ENCODE measurements at regions not wholly inside any gene's neighbourhood (a gene's known extent, or its start where the extent isn't known, plus 50 kb on each side); places are given as distances from the start of the nearest gene placed in this dataset.

GRCh38 chr5:158287643-158288271 lies 428.8 kb upstream of the CLINT1 start:
- DNase-seq: no peak

- no peak for DNase-seq
Observed at GRCh38 chr5:158286827-158287226, 427.9 kb upstream of the CLINT1 start.

- no peak for DNase-seq
Observed at GRCh38 chr5:158285698-158286097, 426.8 kb upstream of the CLINT1 start.

DNA sequence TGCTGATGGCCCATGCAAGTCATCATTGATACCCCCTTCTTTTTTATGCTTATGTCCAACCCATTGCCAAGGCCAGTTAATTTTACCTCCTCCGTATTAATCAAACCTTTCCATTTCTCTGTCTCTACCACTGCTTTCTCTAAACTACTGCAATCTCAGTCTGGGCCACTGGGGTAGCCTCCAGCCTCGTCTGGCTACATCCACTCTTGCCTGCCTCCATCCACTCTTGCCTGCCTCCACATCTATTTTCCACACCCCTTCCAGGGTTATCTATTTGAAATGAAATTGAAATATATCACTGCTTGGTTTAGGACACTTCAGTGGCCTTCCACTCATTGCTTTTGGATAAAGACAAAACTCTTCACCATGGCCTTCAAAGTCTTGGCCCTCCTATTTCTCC lies 425.3 kb upstream of the CLINT1 start:
- no peak for DNase-seq

DNA sequence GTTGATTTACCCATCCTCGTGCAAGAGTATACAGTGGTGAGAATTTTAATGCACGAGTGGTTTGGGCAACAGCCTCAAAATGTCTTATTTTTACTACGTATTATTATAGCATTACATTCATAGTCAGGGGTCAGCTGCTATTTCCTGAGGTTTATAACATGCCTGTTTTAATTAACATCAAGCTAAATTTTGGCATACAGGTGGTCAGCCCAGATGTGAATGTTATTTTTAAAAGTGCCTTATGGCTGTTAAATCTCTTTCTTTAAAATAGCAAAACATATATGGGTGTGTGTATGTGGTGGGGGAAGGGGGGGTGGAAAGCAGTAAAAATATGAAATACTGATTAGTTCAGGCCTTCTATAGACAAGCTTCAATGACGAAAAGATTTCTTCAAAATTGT lies 424.5 kb upstream of the CLINT1 start:
- no peak for DNase-seq

GRCh38 chr5:158278216-158278925 lies 419.4 kb upstream of the CLINT1 start:
- DNase-seq: no peak

- DNase-seq: no peak
Observed at GRCh38 chr5:158277276-158277675, 418.3 kb upstream of the CLINT1 start.

- DNase-seq: no peak
Observed at GRCh38 chr5:158276692-158277091, 417.7 kb upstream of the CLINT1 start.

DNA sequence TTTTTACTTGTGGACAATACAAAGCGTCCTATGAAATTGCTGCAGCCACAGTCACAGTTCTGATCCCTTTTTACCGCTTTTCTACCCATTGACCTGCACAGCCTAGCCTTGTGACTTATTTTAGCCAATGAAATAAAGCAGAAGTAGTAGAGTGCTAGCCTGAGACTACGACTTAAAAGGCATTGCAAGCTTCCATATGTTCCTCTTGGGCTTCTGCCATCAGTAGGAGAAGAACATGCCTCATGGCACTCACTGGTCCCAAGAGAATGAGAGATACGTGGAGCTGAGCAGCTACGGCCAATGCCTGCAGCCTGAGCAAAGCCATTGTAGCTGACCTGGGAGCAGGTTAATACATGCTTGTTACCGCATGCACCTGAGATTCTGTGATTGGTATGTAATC lies 416.6 kb upstream of the CLINT1 start:
- DNase-seq: no peak

DNA sequence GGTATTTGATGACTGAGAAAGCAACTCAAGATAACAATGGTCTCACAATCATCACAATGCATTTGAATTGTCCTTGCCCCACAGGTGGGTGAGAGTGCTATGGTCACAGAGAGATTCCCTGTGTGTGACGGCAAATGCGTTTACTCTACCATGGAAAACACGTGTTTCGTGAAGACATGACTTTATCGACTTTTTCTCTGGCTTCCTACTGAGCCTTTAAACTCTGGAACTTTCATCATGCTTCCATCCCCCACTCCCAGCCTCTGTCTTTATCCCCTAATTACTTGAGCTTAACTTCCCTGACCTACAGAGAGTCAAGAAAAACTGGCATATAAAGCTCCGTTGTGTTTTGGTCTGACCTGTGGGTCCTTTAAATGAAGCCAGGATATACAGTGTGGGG lies 414.1 kb upstream of the CLINT1 start:
- DNase-seq: peak; percentile 42

- DNase-seq: no peak
Observed at GRCh38 chr5:158272409-158272808, 413.5 kb upstream of the CLINT1 start.

GRCh38 chr5:158270996-158271554 lies 412.1 kb upstream of the CLINT1 start:
- no peak for DNase-seq

GRCh38 chr5:158268286-158268685 lies 409.3 kb upstream of the CLINT1 start:
- no peak for DNase-seq

DNA sequence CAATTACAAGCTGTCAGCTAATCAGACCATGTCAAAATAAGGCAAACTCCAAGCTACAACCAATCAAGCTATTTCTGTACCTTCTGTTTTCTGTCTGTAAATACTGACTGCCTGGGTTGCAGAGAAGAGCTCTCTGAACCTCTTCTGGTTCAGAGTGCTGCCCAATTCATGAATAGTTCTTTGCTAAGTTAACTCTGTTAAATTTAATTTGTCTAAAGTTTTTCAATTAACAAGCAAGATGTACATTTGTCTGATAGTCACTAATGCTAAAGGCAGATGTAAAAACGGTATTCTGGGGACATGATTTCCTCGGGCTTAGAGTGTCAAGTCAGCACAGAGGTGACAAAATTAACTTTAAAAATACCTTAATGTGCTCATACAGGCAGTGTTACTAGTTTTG lies 408.3 kb upstream of the CLINT1 start:
- DNase-seq: no peak

GRCh38 chr5:158265931-158266700 lies 407.2 kb upstream of the CLINT1 start:
- no peak for DNase-seq

DNA sequence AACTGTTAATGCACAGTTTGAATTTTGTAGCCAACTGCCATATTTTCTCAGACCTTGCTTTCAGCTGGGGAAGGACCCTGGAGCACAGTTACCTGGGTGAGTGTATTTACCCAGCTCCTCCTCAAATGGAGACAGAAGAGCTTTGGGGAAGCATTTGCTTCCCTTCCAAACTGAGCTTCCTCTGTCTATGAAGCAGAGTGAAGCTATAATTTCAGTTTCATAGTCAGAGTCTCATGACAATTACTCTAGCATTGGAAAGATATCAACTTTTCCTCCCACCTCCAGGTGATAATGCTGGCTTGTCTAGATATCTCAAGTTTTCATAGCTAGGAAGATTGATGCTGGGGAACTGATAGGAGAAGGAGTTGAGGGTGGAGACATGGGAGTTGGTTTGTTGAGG lies 406.4 kb upstream of the CLINT1 start:
- no peak for DNase-seq

DNA sequence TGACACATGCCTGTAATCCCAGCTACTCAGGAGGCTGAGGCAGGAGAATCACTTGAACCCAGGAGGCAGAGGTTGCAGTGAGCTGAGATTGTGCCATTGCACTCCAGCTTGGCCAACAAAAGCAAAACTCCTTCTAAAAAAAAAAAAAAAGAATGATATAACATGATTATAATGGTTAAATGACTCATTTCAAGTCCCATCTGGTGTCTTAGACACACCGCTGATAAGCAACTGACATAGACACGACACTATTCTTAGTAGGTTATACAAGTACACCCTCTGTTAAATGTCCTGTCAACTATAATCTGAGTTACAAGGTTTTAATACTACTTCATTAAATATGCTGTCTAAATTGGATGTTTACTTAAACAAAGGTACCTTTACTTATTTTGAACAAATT lies 405.3 kb upstream of the CLINT1 start:
- DNase-seq: no peak

- no peak for DNase-seq
Observed at GRCh38 chr5:158261674-158262367, 402.9 kb upstream of the CLINT1 start.

DNA sequence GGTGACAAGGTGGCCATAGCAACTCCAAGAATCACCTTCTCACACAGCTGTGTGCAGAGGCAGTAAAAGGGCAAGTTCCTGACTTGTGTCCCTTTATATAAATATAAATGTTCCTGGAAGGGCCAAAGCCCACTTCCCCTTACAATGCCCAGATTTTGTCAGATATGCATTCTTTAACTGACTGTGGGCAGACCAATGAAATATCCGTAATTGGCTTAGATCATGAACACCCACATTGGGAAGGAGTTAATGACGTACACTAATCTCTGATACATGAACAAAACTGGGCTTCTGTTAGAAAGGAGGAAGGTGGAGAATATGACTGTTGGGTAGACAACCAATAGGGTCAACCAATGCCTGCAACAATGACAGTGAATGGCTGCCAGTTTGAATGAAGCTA lies 397.2 kb upstream of the CLINT1 start:
- DNase-seq: no peak

DNA sequence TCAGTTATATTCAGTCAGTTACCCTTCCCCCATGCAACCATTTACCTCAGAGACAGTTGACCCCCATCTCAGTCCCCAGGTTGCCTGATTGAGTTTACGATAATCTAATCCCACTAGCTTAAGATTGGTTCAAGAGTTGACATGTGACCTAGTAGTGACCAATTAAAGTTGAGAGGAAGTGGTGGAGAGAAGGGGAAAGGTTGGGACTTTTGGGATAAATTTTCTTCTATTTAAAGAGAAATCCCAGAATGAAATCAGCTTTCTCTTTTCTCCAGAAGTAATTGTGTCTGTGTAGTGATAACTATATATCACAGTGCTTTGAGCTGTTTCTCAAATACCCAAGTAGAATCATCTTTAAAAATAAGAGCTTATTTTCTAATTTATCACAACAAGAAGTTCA lies 396.7 kb upstream of the CLINT1 start:
- no peak for DNase-seq

- no peak for DNase-seq
Observed at GRCh38 chr5:158246661-158247060, 387.7 kb upstream of the CLINT1 start.

GRCh38 chr5:158245513-158245912 lies 386.6 kb upstream of the CLINT1 start:
- no peak for DNase-seq

DNA sequence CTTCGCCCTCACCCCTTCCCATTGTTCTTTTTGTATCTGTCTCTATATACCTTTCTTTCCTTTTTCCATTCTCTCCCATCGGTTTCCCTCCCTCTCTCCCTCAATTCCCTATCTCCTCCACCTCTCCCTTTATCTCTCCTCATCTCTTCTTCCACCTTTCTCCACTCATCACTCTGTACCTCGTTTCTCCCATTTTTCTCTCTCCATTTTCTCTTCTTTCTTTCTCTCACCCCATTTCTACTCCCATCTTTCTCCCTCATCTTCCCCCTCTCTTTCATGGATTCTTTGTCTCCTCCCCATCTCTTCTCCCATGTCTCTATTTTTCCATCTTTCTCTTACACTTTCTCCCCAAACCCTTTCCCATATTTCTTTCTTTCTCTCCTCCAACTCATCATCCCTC lies 385.9 kb upstream of the CLINT1 start:
- DNase-seq: no peak
